ENCODE measurements at regions not wholly inside any gene's neighbourhood (a gene's known extent, or its start where the extent isn't known, plus 50 kb on each side); places are given as distances from the start of the nearest gene placed in this dataset.

DNA sequence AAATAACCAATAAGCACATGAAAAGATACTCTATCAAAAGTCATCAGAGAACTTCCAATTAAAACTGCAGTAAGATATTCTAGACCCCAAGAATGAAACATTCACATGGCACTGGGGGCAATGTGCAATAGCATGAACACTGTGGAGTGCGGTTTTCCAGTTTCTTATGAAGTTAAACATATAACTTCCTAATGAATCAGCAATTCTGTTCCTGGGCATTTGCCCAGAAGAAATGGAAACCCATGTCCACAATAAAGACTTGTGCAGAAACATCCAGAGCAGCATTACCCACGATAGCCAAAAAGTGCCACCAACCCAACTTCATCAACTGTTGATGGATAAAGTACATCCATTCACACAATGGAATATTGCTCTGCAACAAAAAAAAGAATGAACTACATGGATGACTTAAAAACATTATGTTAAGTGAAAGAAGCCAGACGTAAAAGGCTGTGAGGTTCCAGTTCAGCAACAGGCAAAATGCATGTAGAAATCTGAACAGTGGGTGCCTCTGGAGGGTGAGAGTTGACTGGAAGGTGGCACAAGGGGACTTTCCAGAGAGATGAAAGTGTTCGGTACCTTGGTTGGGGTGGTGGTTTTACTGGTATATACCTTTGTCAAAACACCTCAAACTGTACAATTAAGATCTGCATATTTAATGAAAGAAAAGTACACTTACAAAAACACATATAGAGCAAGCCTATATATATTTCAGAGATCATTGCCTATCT, 207.2 kb upstream of the ECI2 start:
- TF ChIP-seq POLR2A (IDR thresholded peaks at IDR 0.05): no peak
- TF ChIP-seq, protein P1, sequence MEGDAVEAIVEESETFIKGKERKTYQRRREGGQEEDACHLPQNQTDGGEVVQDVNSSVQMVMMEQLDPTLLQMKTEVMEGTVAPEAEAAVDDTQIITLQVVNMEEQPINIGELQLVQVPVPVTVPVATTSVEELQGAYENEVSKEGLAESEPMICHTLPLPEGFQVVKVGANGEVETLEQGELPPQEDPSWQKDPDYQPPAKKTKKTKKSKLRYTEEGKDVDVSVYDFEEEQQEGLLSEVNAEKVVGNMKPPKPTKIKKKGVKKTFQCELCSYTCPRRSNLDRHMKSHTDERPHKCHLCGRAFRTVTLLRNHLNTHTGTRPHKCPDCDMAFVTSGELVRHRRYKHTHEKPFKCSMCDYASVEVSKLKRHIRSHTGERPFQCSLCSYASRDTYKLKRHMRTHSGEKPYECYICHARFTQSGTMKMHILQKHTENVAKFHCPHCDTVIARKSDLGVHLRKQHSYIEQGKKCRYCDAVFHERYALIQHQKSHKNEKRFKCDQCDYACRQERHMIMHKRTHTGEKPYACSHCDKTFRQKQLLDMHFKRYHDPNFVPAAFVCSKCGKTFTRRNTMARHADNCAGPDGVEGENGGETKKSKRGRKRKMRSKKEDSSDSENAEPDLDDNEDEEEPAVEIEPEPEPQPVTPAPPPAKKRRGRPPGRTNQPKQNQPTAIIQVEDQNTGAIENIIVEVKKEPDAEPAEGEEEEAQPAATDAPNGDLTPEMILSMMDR (IDR thresholded peaks at IDR 0.05): no peak
- WGBS, 2 donors: 85 to 89% methylated on average over 4 of the region's 4 CpGs
- no peak for DNase-seq (ENCODE audit: low spot score in 2 of 2)
- no peak overlapping the region for H3K4me3 ChIP-seq (ENCODE audit: low read depth, poor library complexity, severe bottlenecking)
- intact Hi-C loops (cut with DNase I; ENCODE audit: low total_unique reads): no loop called here

DNA sequence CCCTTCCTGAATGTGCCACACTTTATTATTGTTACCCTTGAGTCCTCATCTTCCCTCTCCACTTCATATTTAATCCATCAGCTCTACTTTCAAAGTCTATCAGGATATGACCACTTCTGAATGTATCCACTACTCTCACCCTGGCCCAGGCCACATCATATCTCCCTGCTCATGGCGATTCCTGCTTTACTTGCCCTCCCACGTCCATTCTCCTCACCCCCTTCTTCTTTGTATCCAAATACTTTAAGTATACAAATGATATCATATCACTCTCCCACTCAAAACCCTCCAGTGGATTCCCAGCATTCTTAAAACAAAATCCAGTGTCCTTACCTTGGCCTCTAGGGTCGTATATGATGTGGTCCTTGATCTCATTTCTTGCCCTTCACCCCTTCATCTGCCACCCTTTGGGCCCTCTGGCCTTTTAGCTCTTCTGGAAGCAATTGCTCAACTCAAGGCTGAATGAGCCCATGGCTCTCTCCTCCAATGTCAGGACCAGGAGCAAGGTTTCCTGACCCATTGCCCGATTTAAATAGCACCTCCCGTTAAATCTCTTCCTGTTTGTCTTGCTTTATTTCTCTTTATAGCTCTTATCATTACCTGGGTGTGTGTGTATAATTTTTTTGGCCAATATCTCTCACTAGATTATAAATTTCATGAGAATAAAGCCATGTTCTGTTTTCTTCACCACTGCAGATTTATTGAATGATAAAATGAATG, 205.9 kb upstream of the ECI2 start:
- TF ChIP-seq POLR2A (IDR thresholded peaks at IDR 0.05): no peak
- TF ChIP-seq, protein P1 (IDR thresholded peaks at IDR 0.05): no peak
- no peak for DNase-seq (ENCODE audit: low spot score in 2 of 2)
- 86% methylated on average over 5 of the region's 5 CpGs for WGBS, 2 donors
- intact Hi-C loops (cut with DNase I; ENCODE audit: low total_unique reads): no loop called here
- no peak overlapping the region for H3K4me3 ChIP-seq (ENCODE audit: low read depth, poor library complexity, severe bottlenecking)

DNA sequence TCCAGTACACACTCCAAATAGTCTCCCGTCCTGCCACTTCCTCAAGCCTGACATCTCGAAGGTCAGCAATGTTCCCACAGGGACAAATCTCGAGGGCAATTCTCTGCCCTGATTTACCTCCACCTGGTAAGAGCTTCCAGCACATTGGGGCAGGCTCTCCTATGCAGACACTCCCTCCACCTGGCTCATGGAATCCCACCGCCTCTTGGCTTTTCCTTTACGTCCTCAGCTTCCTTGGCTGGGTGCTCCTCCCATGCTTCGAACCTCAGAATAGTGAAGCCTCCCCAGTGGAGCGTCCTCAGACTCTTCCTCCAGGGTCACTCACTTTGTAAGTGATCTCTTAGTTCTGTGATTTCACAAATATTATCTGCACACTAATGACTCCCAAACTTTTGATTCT, 205.2 kb upstream of the ECI2 start:
- intact Hi-C loops (cut with DNase I; ENCODE audit: low total_unique reads): no loop called here
- 88 to 92% methylated on average over 7 of the region's 7 CpGs for WGBS, 2 donors
- DNase-seq (ENCODE audit: low spot score in 2 of 2): no peak
- no peak for TF ChIP-seq POLR2A (IDR thresholded peaks at IDR 0.05)
- TF ChIP-seq, protein P1 (IDR thresholded peaks at IDR 0.05): no peak
- no peak overlapping the region for H3K4me3 ChIP-seq (ENCODE audit: low read depth, poor library complexity, severe bottlenecking)

DNA sequence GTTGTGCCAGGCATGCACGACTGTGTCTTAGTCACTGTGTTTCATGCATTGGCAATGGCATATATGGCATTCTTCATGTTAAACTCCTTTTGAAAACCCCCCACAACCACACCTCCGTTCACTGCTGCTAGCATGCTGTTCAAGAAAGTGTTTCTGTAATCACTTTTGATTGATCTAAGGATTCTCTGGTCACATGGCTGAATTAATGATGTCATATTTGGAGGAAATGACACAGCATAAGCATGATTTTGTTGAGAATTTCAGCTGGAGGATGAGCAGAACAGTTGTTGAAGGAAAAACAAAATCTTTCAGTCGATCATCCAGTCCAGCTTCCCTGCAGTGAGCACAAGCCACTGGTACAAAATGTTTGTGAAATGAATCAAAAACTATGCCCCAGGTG, 203.5 kb upstream of the ECI2 start:
- intact Hi-C loops (cut with DNase I; ENCODE audit: low total_unique reads): no loop called here
- WGBS, 2 donors: 84 to 87% methylated on average over 3 of the region's 3 CpGs

DNA sequence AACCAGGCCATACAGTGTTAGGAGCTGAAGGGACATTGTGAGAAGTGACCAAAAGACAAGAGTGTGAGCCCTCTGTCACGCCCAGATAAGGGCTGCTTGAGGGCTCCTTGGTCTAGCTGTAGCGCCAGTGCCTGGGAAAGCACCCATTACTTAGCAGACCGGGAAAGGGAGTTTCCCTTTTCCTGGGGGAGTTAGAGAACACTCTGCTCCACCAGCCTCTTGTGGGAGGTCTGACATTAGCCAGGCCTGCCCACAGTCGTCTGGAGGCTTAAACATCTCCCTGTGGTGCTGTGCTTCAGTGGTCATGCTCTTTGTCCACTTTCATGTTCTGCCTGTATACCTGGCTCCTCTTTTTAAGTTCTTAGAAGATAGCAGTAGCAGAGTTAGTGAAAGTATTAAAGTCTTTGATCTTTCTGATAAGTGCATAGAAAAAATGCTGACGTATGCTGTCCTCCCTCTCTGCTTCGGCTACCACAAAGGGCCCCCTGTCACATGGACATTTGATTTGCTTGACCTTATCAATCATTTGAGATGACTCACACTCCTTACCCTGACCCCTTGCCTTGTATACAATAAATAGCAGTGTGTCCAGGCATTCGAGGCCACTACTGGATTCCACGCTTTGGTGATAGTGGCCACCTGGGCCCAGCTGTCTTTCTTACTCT, 201.5 kb upstream of the ECI2 start:
- DNase-seq (ENCODE audit: low spot score in 2 of 2): no peak
- intact Hi-C loops (cut with DNase I; ENCODE audit: low total_unique reads): no loop called here
- no peak for TF ChIP-seq POLR2A (IDR thresholded peaks at IDR 0.05)
- TF ChIP-seq, protein P1 (IDR thresholded peaks at IDR 0.05): no peak
- H3K4me3 ChIP-seq (ENCODE audit: low read depth, poor library complexity, severe bottlenecking): no peak overlapping the region
- WGBS, 2 donors: 61 to 70% methylated on average over 8 of the region's 8 CpGs

More for the DNA sequence above, 203.5 kb upstream of the ECI2 start:
- no peak overlapping the region for H3K4me3 ChIP-seq (ENCODE audit: low read depth, poor library complexity, severe bottlenecking)
- TF ChIP-seq, protein P1 (IDR thresholded peaks at IDR 0.05): no peak
- no peak for TF ChIP-seq POLR2A (IDR thresholded peaks at IDR 0.05)
- DNase-seq (ENCODE audit: low spot score in 2 of 2): no peak

Data from lower leg skin (tissue), 4 donors.